A549 (cell line): ENCODE measurements at regions not wholly inside any gene's neighbourhood (a gene's known extent, or its start where the extent isn't known, plus 50 kb on each side); places are given as distances from the start of the nearest gene placed in this dataset.

Experiments used
- ATAC-seq, 2 experiments: fragments of 200-7000 bp in 1 of 2; fragments of >200 bp in 1 of 2; cut with Nextera tagmentation in 1 of 2; cut with Tn5 transposase in 1 of 2; 3 replicates each; pipeline versions ENCODE4 v1.8.0 to v1.9.1; 2018 to 2020; ENCODE audit warnings: mild to moderate bottlenecking in 1 of 2, moderate library complexity in 1 of 2
- CTCF ChIA-PET: fragments of 300-600 bp; sonication (Branson Sonifier 250); formaldehyde crosslinking; extraction: SDS; loops from one replicate; lab custom pipeline; 2021; ENCODE audit warnings: antibody characterized with exemption, inconsistent platforms; lab: Yijun Ruan, JAX
- POLR2A ChIA-PET: fragments of 350-600 bp; formaldehyde crosslinking; extraction: SDS; loops from one replicate; lab custom pipeline; 2021; ENCODE audit warnings: antibody characterized with exemption, inconsistent platforms; lab: Yijun Ruan, JAX
- DNase-seq, 2 experiments: peaks; one replicate each; pipeline versions ENCODE4 v3.0.0 to v3.0.0-alpha.2; 2011 to 2016; ENCODE audit warnings: low read depth in 1 of 2, low spot score in 1 of 2
- FAIRE-seq: peaks from 2 replicates; lab custom pipeline; 2011; peaks lifted over from hg19 to GRCh38; lab: Jason Lieb, UNC
- H3K27ac ChIP-seq, 2 experiments: fragments of >200 bp; sonication (Bioruptor Twin); formaldehyde crosslinking; 3 replicates each; pipeline ENCODE4 v1.5.1; 2016 to 2017
- H3K4me1 ChIP-seq: fragments of >200 bp; sonication (Bioruptor Twin); formaldehyde crosslinking; 3 replicates; pipeline ENCODE4 v1.6.1; 2016
- H3K4me2 ChIP-seq: fragments of >200 bp; sonication (Bioruptor Twin); formaldehyde crosslinking; 3 replicates; pipeline ENCODE4 v1.6.1; 2016
- H3K4me3 ChIP-seq: fragments of >200 bp; sonication (Bioruptor Twin); formaldehyde crosslinking; 3 replicates; pipeline ENCODE4 v1.5.1; 2016
- H3K9me3 ChIP-seq: fragments of >200 bp; sonication (Bioruptor Twin); formaldehyde crosslinking; 3 replicates; pipeline ENCODE4 v1.6.1; 2016
- CBX2 ChIP-seq: fragments of 200-600 bp; sonication (generic); IDR thresholded peaks from 2 replicates; pipeline ENCODE4 v1.6.1; 2016; ENCODE audit warnings: low read depth, mild to moderate bottlenecking, borderline replicate concordance
- CEBPB ChIP-seq, 2 experiments: fragments of >200 bp in 1 of 2; sonication (Bioruptor Twin) in 1 of 2; formaldehyde crosslinking in 1 of 2; IDR thresholded peaks; 2 replicates each; pipeline ENCODE4 v1.6.1; 2012 to 2016
- CHD4 ChIP-seq: fragments of 200-600 bp; sonication (generic); IDR thresholded peaks from 2 replicates; pipeline ENCODE4 v1.6.1; 2016; ENCODE audit warnings: antibody characterized with exemption, mild to moderate bottlenecking, borderline replicate concordance
- EHMT2 ChIP-seq: fragments of 200-600 bp; sonication (generic); IDR thresholded peaks from 2 replicates; pipeline ENCODE4 v1.6.1; 2016; ENCODE audit warnings: antibody characterized with exemption, low read depth, mild to moderate bottlenecking, moderate library complexity
- ESRRA ChIP-seq: fragments of 150-350 bp; IDR thresholded peaks from 2 replicates; pipeline ENCODE4 v1.6.1; 2014; ENCODE audit warnings: mild to moderate bottlenecking, low read length, borderline replicate concordance
- FOSB ChIP-seq: fragments of 250-450 bp; sonication (Bioruptor Pico); IDR thresholded peaks from 2 replicates; pipeline ENCODE4 v1.5.0; 2020; ENCODE audit warnings: mild to moderate bottlenecking, moderate library complexity
- GATA3 ChIP-seq: IDR thresholded peaks from 2 replicates; pipeline ENCODE4 v1.6.1; 2012; ENCODE audit warnings: borderline replicate concordance
- HEYL ChIP-seq: fragments of 250-450 bp; sonication (Bioruptor Pico); IDR thresholded peaks from 2 replicates; pipeline ENCODE4 v1.8.0; 2021; ENCODE audit warnings: mild to moderate bottlenecking, moderate library complexity
- KDM1A ChIP-seq: fragments of 200-600 bp; sonication (generic); IDR thresholded peaks from 2 replicates; pipeline ENCODE4 v1.6.1; 2016; ENCODE audit warnings: low read depth, mild to moderate bottlenecking
- MAFK ChIP-seq: fragments of 450-650 bp; IDR thresholded peaks from 2 replicates; pipeline ENCODE4 v1.6.1; 2014; ENCODE audit not compliant: partially characterized antibody
- NFE2L2 ChIP-seq: fragments of 150-350 bp; conservative IDR thresholded peaks from 2 replicates; pipeline ENCODE4 v1.6.1; 2014; ENCODE audit warnings: low read length
- NR3C1 ChIP-seq: fragments of >200 bp; sonication (Bioruptor Twin); formaldehyde crosslinking; IDR thresholded peaks from 3 replicates; pipeline ENCODE4 v1.6.1; 2017
- RAD21 ChIP-seq, 2 experiments: fragments of >200 bp in 1 of 2; sonication (Bioruptor Twin) in 1 of 2; formaldehyde crosslinking in 1 of 2; IDR thresholded peaks in 1 of 2; conservative IDR thresholded peaks in 1 of 2; 2 replicates in 1 of 2; 3 replicates in 1 of 2; pipeline ENCODE4 v1.6.1; 2012 to 2018; ENCODE audit warnings: inconsistent platforms in 1 of 2
- SREBF2 ChIP-seq: fragments of 450-650 bp; IDR thresholded peaks from 2 replicates; pipeline ENCODE4 v1.6.1; 2014; ENCODE audit warnings: mild to moderate bottlenecking, moderate library complexity
- TFCP2L1 ChIP-seq: fragments of 250-450 bp; sonication (Bioruptor Pico); IDR thresholded peaks from 2 replicates; pipeline ENCODE4 v1.5.0; 2021; ENCODE audit warnings: mild to moderate bottlenecking
- TP53 ChIP-seq: fragments of 250-450 bp; sonication (Bioruptor Pico); IDR thresholded peaks from 2 replicates; pipeline ENCODE4 v1.5.0; 2021; ENCODE audit warnings: mild to moderate bottlenecking, moderate library complexity
- ZFP36 ChIP-seq: fragments of 450-650 bp; IDR thresholded peaks from 2 replicates; pipeline ENCODE4 v1.6.1; 2014; ENCODE audit warnings: borderline replicate concordance; ENCODE audit not compliant: partially characterized antibody
- WGBS: methylation state at CpG from one replicate; pipeline ENCODE4 v1.1.6; 2017; ENCODE audit errors: missing lambda C conversion rate; 5-methylcytosine and 5-hydroxymethylcytosine counted together
- TF ChIP-seq, protein P1 (sequence below): fragments of 250-450 bp; sonication (Bioruptor Pico); IDR thresholded peaks from 2 replicates; pipeline ENCODE4 v1.5.0; 2021; ENCODE audit warnings: mild to moderate bottlenecking, moderate library complexity, borderline replicate concordance
- TF ChIP-seq, protein P2 (sequence below): fragments of >200 bp; sonication (Bioruptor Twin); formaldehyde crosslinking; IDR thresholded peaks from 3 replicates; pipeline ENCODE4 v1.6.1; 2016
- TF ChIP-seq, protein P3 (sequence below): fragments of 450-650 bp; IDR thresholded peaks from 2 replicates; pipeline ENCODE4 v1.6.1; 2014; ENCODE audit warnings: antibody characterized with exemption
- TF ChIP-seq, protein P4 (sequence below): fragments of 250-450 bp; sonication (Bioruptor Pico); IDR thresholded peaks from 2 replicates; pipeline ENCODE4 v1.5.0; 2020; ENCODE audit warnings: low read depth, mild to moderate bottlenecking, moderate library complexity
- TF ChIP-seq, protein P5 (sequence below): fragments of 200-600 bp; sonication (generic); IDR thresholded peaks from 2 replicates; pipeline ENCODE4 v1.6.1; 2016; ENCODE audit warnings: antibody characterized with exemption, mild to moderate bottlenecking, moderate library complexity
- TF ChIP-seq, protein P6 (sequence below): IDR thresholded peaks from 2 replicates; pipeline ENCODE4 v1.6.1; 2012

DNA sequence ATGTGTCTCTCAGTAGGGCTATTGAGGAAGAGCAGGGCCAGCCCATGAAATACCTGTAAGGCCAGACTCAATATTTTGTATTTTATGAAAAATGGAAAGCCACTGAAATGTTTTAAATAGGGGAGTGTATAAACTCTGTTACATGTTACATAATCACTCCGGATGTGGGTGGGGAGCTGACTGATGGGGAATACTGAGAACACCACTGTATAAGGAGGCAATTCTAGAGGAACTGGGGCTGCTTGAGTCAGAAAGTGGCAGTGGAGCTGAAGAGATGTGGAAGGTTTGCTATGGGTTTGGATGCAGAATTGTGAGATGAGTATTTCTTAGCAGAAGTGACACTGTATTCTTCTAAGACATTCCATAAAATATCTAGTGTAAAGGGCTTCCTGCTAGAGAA is 647.8 kb upstream of the LCORL start:
- Histone ChIP-seq H3K9me3 (no peaks in the 10 kb centered on the region), H3K27ac (no peak overlapping the region), H3K4me1 (no peaks in the 10 kb centered on the region), H3K4me2 (no peak overlapping the region), H3K4me3 (no peak overlapping the region)
- no peak for DNase-seq
- POLR2A ChIA-PET = no interaction called here
- 0% methylated on average over 1 of the region's 1 CpG for WGBS
- no peak for FAIRE-seq
- no peak for ATAC-seq
- CTCF ChIA-PET = no interaction called here
- no peak for TF ChIP-seq GATA3
- TF ChIP-seq, protein P1, sequence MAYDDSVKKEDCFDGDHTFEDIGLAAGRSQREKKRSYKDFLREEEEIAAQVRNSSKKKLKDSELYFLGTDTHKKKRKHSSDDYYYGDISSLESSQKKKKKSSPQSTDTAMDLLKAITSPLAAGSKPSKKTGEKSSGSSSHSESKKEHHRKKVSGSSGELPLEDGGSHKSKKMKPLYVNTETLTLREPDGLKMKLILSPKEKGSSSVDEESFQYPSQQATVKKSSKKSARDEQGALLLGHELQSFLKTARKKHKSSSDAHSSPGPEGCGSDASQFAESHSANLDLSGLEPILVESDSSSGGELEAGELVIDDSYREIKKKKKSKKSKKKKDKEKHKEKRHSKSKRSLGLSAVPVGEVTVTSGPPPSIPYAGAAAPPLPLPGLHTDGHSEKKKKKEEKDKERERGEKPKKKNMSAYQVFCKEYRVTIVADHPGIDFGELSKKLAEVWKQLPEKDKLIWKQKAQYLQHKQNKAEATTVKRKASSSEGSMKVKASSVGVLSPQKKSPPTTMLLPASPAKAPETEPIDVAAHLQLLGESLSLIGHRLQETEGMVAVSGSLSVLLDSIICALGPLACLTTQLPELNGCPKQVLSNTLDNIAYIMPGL (CRISPR knock-in tag) = no peak
- no peak for TF ChIP-seq HEYL (CRISPR knock-in tag)
- no peak for TF ChIP-seq SREBF2
- TF ChIP-seq EHMT2 = no peak
- TF ChIP-seq, all 56 proteins: peak for 0

DNA sequence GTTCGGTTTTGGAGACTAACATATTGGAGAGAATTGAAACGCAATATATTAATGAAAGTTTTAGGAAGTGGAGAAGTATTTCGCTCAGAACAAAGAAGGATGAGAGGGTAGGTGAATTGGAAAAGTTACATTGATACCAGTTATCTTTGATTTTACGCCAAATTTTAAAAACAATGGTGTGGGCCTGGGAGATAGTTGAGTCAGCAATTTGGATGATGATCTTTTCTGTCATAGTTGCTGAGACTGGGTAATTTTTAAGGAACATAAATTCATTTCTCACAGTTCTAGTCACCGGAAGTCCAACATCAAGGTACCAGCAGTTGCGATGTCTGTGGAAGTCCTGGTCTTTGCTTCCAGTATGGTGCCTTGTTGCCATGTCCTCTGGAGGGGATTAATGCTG is 644.8 kb upstream of the LCORL start:
- Histone ChIP-seq H3K9me3 (no peaks in the 10 kb centered on the region), H3K4me2 (no peak overlapping the region), H3K4me3 (no peak overlapping the region), H3K27ac (no peak overlapping the region)
- ATAC-seq (no peak), DNase-seq (no peak)
- CTCF ChIA-PET = no interaction called here
- TF ChIP-seq TP53 (CRISPR knock-in tag) (no peak), ZFP36 (no peak), MAFK (peak; percentile 22), ESRRA (no peak)
- TF ChIP-seq, all 56 proteins: peak for 1
- WGBS = 25% methylated on average over 6 of the region's 6 CpGs
- POLR2A ChIA-PET = no interaction called here
- H3K4me1 ChIP-seq = no peaks in the 10 kb centered on the region
- no peak for FAIRE-seq

DNA sequence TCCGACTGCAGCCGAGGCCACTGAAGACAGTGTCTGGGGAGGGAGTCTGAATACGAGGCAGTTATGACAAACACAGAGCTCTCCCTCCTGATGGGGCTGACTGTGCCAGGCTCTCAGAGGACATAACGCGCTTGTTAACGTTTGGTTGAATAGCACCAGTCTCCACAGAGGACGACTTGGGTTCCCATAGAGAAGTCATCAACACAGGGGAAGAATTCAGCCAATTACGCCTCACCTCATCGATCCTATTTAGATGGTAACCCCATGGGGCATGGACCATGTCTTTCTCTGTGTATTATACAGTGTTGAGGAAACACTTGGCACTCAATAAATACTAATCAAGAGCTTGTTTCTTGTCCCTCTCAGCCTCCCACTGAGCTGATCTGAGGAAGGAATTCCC is 642.6 kb upstream of the LCORL start:
- no peak overlapping the region for H3K27ac ChIP-seq
- H3K4me3 ChIP-seq = no peak overlapping the region
- ATAC-seq = no peak
- POLR2A ChIA-PET = no interaction called here
- FAIRE-seq = no peak
- WGBS = 31% methylated on average over 8 of the region's 9 CpGs
- no peaks in the 10 kb centered on the region for H3K9me3 ChIP-seq
- CTCF ChIA-PET = no interaction called here
- no peaks in the 10 kb centered on the region for H3K4me1 ChIP-seq
- no peak overlapping the region for H3K4me2 ChIP-seq
- TF ChIP-seq FOSB (no peak), KDM1A (no peak), ESRRA (no peak), NFE2L2 (no peak), NR3C1 (no peak), TFCP2L1 (CRISPR knock-in tag) (no peak), CHD4 (no peak), CEBPB (IDR thresholded peaks at IDR 0.05) (no peak)
- TF ChIP-seq, protein P2, sequence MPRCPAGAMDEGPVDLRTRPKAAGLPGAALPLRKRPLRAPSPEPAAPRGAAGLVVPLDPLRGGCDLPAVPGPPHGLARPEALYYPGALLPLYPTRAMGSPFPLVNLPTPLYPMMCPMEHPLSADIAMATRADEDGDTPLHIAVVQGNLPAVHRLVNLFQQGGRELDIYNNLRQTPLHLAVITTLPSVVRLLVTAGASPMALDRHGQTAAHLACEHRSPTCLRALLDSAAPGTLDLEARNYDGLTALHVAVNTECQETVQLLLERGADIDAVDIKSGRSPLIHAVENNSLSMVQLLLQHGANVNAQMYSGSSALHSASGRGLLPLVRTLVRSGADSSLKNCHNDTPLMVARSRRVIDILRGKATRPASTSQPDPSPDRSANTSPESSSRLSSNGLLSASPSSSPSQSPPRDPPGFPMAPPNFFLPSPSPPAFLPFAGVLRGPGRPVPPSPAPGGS = no peak
- TF ChIP-seq, protein P3, sequence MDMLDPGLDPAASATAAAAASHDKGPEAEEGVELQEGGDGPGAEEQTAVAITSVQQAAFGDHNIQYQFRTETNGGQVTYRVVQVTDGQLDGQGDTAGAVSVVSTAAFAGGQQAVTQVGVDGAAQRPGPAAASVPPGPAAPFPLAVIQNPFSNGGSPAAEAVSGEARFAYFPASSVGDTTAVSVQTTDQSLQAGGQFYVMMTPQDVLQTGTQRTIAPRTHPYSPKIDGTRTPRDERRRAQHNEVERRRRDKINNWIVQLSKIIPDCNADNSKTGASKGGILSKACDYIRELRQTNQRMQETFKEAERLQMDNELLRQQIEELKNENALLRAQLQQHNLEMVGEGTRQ = no peak
- no peak for DNase-seq

DNA sequence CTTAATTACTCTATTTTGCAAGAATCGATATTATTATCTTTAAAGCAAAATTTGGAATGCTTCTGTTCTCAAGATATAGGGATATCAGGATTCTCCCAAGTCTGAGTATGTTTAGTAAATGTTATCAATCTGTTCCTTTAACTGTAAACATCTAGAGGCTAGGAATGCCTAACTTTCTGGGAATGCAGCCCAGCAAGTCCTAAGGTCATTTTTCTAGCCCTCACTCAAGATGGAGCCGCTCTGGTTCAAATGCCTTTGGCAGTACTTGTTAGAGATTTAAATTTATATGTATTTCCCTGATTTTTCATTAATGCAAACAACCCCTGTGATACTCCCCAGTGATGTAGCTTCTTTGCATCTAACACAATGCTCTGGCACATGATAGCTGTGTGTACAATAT is 623.8 kb upstream of the LCORL start:
- ATAC-seq = no peak
- 0% methylated on average over 2 of the region's 2 CpGs for WGBS
- TF ChIP-seq, protein P4, sequence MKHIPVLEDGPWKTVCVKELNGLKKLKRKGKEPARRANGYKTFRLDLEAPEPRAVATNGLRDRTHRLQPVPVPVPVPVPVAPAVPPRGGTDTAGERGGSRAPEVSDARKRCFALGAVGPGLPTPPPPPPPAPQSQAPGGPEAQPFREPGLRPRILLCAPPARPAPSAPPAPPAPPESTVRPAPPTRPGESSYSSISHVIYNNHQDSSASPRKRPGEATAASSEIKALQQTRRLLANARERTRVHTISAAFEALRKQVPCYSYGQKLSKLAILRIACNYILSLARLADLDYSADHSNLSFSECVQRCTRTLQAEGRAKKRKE (CRISPR knock-in tag) = no peak
- TF ChIP-seq CBX2 (no peak), RAD21 (conservative IDR thresholded peaks at IDR 0.05 in 1 of 2, IDR thresholded peaks at IDR 0.05 in 1 of 2) (no peak)
- TF ChIP-seq, protein P5, sequence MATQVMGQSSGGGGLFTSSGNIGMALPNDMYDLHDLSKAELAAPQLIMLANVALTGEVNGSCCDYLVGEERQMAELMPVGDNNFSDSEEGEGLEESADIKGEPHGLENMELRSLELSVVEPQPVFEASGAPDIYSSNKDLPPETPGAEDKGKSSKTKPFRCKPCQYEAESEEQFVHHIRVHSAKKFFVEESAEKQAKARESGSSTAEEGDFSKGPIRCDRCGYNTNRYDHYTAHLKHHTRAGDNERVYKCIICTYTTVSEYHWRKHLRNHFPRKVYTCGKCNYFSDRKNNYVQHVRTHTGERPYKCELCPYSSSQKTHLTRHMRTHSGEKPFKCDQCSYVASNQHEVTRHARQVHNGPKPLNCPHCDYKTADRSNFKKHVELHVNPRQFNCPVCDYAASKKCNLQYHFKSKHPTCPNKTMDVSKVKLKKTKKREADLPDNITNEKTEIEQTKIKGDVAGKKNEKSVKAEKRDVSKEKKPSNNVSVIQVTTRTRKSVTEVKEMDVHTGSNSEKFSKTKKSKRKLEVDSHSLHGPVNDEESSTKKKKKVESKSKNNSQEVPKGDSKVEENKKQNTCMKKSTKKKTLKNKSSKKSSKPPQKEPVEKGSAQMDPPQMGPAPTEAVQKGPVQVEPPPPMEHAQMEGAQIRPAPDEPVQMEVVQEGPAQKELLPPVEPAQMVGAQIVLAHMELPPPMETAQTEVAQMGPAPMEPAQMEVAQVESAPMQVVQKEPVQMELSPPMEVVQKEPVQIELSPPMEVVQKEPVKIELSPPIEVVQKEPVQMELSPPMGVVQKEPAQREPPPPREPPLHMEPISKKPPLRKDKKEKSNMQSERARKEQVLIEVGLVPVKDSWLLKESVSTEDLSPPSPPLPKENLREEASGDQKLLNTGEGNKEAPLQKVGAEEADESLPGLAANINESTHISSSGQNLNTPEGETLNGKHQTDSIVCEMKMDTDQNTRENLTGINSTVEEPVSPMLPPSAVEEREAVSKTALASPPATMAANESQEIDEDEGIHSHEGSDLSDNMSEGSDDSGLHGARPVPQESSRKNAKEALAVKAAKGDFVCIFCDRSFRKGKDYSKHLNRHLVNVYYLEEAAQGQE = no peak
- TF ChIP-seq, protein P6, sequence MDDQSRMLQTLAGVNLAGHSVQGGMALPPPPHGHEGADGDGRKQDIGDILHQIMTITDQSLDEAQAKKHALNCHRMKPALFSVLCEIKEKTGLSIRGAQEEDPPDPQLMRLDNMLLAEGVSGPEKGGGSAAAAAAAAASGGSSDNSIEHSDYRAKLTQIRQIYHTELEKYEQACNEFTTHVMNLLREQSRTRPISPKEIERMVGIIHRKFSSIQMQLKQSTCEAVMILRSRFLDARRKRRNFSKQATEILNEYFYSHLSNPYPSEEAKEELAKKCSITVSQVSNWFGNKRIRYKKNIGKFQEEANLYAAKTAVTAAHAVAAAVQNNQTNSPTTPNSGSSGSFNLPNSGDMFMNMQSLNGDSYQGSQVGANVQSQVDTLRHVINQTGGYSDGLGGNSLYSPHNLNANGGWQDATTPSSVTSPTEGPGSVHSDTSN = no peak
- TF ChIP-seq, all 56 proteins: peak for 0
- ChIA-PET CTCF (no interaction called here), POLR2A (no interaction called here)
- FAIRE-seq (no peak), DNase-seq (no peak)
- Histone ChIP-seq H3K9me3 (no peaks in the 10 kb centered on the region), H3K4me2 (no peak overlapping the region), H3K4me1 (no peaks in the 10 kb centered on the region), H3K4me3 (no peak overlapping the region), H3K27ac (no peak overlapping the region)
